Left lung (tissue), 4 donors: ENCODE measurements at regions not wholly inside any gene's neighbourhood (a gene's known extent, or its start where the extent isn't known, plus 50 kb on each side); places are given as distances from the start of the nearest gene placed in this dataset.

Experiments used
- ATAC-seq: fragments of 200-7000 bp; cut with Tn5 transposase; one replicate; pipeline ENCODE4 v1.9.1; 2020; ENCODE audit warnings: moderate library complexity
- DNase-seq, 4 donors: peaks; one replicate each; pipeline ENCODE4 v3.0.0-alpha.2; 2013 to 2020
- H3K27ac ChIP-seq, 2 donors: fragments of 200-600 bp; sonication (generic) in 1 of 2; one replicate each; pipeline versions ENCODE4 v1.5.0 to v1.8.0; 2020 to 2021
- H3K27me3 ChIP-seq, 2 donors: fragments of 200-600 bp; sonication (generic) in 1 of 2; one replicate each; pipeline versions ENCODE4 v1.5.0 to v1.8.0; 2020 to 2021
- H3K36me3 ChIP-seq, 2 donors: fragments of 200-600 bp; sonication (generic) in 1 of 2; one replicate each; pipeline versions ENCODE4 v1.5.0 to v1.8.0; 2020 to 2021
- H3K4me1 ChIP-seq, 2 donors: fragments of 200-600 bp; one replicate each; pipeline ENCODE4 v1.8.0; 2021
- H3K4me3 ChIP-seq, 2 donors: fragments of 200-600 bp; sonication (generic) in 1 of 2; one replicate each; pipeline versions ENCODE4 v1.5.0 to v1.8.0; 2020 to 2021; ENCODE audit warnings: mild to moderate bottlenecking in 1 of 2
- H3K9me3 ChIP-seq, 2 donors: fragments of 200-600 bp; sonication (generic) in 1 of 2; one replicate each; pipeline versions ENCODE4 v1.5.0 to v1.8.0; 2020 to 2021
- CTCF ChIP-seq, 2 donors: fragments of 200-600 bp; sonication (generic) in 1 of 2; IDR thresholded peaks; one replicate each; pipeline versions ENCODE4 v1.5.0 to v1.8.0; 2021; ENCODE audit warnings: antibody characterized with exemption in 2 of 2
- intact Hi-C, 2 donors: fragments of 100-400 bp; cut with DNase I; formaldehyde crosslinking; loops; one replicate each; pipeline versions ENCODE4 v1.11.2 to v1.14.2; 2022
- donor health status: DM: no; HTN: yes; CAD: no.
- donor health status: DM: no; HTN: no; CAD: no.

GRCh38 chr4:96637971-96638412 lies 798.1 kb downstream of the PDHA2 start:
- intact Hi-C loops, result no loop called here
- no peaks in the 10 kb centered on the region for H3K4me1 ChIP-seq
- no peaks in the 10 kb centered on the region for H3K36me3 ChIP-seq
- ATAC-seq (no peak), DNase-seq (no peak)
- H3K27me3 ChIP-seq, result no peaks in the 10 kb centered on the region
- no peak for TF ChIP-seq CTCF (IDR thresholded peaks at IDR 0.05)
- H3K27ac ChIP-seq, result no peak overlapping the region
- H3K9me3 ChIP-seq, result peaks cover 0 to 3% of the 10 kb centered on the region in 2 donors
- no peak overlapping the region for H3K4me3 ChIP-seq

GRCh38 chr4:96639932-96640331 lies 800.0 kb downstream of the PDHA2 start:
- intact Hi-C loops, result no loop called here
- TF ChIP-seq CTCF (IDR thresholded peaks at IDR 0.05), result no peak
- DNase-seq (no peak), ATAC-seq (no peak)
- no peaks in the 10 kb centered on the region for H3K36me3 ChIP-seq
- H3K4me1 ChIP-seq, result no peaks in the 10 kb centered on the region
- no peaks in the 10 kb centered on the region for H3K27me3 ChIP-seq
- H3K9me3 ChIP-seq, result peaks cover 0 to 3% of the 10 kb centered on the region in 2 donors
- no peak overlapping the region for H3K27ac ChIP-seq
- H3K4me3 ChIP-seq, result no peak overlapping the region

DNA sequence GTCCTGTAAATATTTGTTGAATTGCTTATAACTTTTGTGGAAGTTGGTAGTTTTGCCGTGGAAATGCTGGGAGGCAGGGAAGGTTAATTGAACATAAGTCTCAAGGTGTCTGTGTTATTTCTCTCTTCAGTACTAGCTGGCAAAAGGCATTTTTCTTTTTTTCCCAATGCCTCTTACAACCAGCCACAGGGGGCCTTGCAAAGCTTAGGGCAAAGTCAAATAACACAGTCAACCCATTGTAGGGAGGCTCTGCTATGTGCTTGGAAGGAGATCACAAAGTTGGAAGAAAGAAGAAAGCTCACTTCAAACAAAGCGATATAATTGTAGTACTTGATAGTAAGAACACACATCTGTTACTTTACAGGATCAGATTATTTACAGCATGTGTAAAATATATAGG lies 802.6 kb downstream of the PDHA2 start:
- ATAC-seq (no peak), DNase-seq (no peak)
- no peak overlapping the region for H3K27ac ChIP-seq
- intact Hi-C loops, result no loop called here
- H3K4me1 ChIP-seq, result no peaks in the 10 kb centered on the region
- no peaks in the 10 kb centered on the region for H3K27me3 ChIP-seq
- H3K36me3 ChIP-seq, result no peaks in the 10 kb centered on the region
- no peak overlapping the region for H3K4me3 ChIP-seq
- peaks cover 0 to 17% of the 10 kb centered on the region in 2 donors for H3K9me3 ChIP-seq
- TF ChIP-seq CTCF (IDR thresholded peaks at IDR 0.05), result no peak

DNA sequence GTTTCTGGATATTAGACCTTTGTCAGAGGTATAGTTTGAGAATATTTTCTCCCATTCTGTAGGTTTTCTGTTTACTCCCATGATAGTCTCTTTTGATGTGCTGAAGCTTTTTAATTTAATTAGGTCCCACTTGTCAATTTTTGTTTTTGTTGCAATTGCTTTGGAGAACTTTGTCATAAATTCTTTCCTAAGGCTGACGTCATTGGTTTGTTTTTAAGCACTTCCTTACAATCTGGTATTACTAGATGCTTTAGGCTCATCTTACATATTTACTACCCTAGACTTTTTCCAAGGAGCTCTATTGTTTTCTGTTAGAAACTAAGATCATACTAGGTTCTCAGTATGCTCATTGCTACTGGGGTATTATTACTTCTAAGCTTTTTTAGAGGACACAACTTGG lies 806.3 kb downstream of the PDHA2 start:
- Histone ChIP-seq H3K27ac (no peak overlapping the region), H3K4me3 (no peak overlapping the region), H3K4me1 (no peaks in the 10 kb centered on the region), H3K9me3 (peaks cover 0 to 14% of the 10 kb centered on the region in 2 donors), H3K36me3 (no peaks in the 10 kb centered on the region), H3K27me3 (no peaks in the 10 kb centered on the region)
- TF ChIP-seq CTCF (IDR thresholded peaks at IDR 0.05), result no peak
- ATAC-seq (no peak), DNase-seq (no peak)
- intact Hi-C loops, result no loop called here

- intact Hi-C loops, result no loop called here
- no peak for ATAC-seq
- no peak for TF ChIP-seq CTCF (IDR thresholded peaks at IDR 0.05)
Measured at GRCh38 chr4:96649536-96649935, 809.6 kb downstream of the PDHA2 start.

More at GRCh38 chr4:96649536-96649935, 809.6 kb downstream of the PDHA2 start:
- Histone ChIP-seq H3K27me3 (no peaks in the 10 kb centered on the region), H3K4me1 (no peaks in the 10 kb centered on the region), H3K27ac (no peak overlapping the region), H3K9me3 (peaks cover 0 to 29% of the 10 kb centered on the region in 2 donors), H3K36me3 (no peaks in the 10 kb centered on the region), H3K4me3 (no peak overlapping the region)
- DNase-seq, result no peak
